ENCODE measurements at regions not wholly inside any gene's neighbourhood (a gene's known extent, or its start where the extent isn't known, plus 50 kb on each side); places are given as distances from the start of the nearest gene placed in this dataset.

DNA sequence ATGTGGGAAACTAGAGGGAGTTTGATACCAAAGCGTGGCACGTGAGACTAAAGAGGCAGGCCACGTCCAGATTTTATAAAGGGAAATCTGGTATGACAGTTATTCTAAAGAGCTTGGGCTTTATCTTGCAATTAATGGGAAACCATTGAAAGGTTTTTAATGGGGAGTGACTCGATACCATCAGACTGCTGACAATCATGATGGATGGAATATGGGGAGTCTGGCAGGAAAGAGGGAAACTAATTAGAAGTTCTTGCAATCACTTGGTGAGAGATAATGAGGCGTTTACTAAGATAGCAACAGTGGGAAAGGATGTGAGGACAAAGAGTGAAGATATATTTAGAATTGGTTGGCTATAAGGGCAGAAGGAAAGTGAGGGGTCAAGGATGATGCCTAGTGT lies 94.0 kb downstream of the MBL2 start:
- ATAC-seq, result no peak
- TF ChIP-seq POLR2A (IDR thresholded peaks at IDR 0.05) (no peak), CTCF (IDR thresholded peaks at IDR 0.05) (no peak)
- no peak for DNase-seq
- intact Hi-C loops (cut with DNase I), result no loop called here
- Histone ChIP-seq H3K36me3 (replicated peaks in 1 of 2; ENCODE audit: insufficient read depth in 1 of 2, low read depth in 2 of 2) (no peaks in the 10 kb centered on the region), H3K27me3 (no peaks in the 10 kb centered on the region), H3K9me3 (no peaks in the 10 kb centered on the region), H3K4me3 (no peak overlapping the region), H3K4me1 (no peaks in the 10 kb centered on the region), H3K27ac (no peak overlapping the region)
- WGBS, 2 donors, result 58% methylated on average over 5 of the region's 5 CpGs

DNA sequence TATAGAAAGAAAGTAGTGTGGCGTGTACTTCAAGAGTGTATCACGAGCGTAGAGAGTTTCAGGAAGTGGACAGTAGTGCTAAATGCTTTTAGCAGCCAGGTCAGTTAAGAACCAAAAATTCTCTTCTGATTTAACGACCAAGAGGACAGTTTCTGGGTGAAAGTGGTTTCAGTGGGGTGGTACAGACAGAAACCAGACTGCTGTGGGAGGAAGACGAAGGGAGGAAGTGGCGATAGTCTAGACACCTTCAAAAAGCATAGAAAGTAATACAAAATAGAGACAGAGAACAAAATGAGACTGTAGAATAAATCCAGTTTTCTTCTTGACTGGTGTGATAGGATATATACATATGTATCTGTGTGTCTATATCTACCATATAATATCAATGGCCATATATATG lies 93.5 kb downstream of the MBL2 start:
- Histone ChIP-seq H3K4me3 (no peak overlapping the region), H3K27ac (no peak overlapping the region), H3K4me1 (no peaks in the 10 kb centered on the region), H3K9me3 (no peaks in the 10 kb centered on the region), H3K36me3 (replicated peaks in 1 of 2; ENCODE audit: insufficient read depth in 1 of 2, low read depth in 2 of 2) (no peaks in the 10 kb centered on the region), H3K27me3 (no peaks in the 10 kb centered on the region)
- intact Hi-C loops (cut with DNase I), result no loop called here
- ATAC-seq (no peak), DNase-seq (no peak)
- 65 to 81% methylated on average over 6 of the region's 6 CpGs for WGBS, 2 donors
- TF ChIP-seq POLR2A (IDR thresholded peaks at IDR 0.05), result no peak
- TF ChIP-seq CTCF (IDR thresholded peaks at IDR 0.05), result no peak

DNA sequence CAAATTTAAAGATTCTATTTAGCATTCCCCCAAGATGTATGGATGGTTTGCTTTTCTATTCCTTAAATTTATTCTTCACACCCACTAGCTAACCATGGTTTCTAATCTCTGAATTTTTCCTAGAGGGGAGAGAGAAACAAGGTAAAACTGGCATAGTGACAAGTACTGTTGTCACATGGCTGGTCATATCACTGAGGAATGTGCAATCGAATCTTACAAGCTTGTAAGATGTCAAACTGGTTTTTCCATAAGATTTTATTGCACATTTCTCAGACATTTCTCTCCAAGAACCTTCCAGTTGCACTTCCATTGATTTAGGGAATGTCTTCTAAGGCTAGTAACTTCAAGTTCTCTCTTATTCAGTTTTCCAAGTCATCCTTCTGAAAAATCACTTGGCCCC lies 89.8 kb downstream of the MBL2 start:
- DNase-seq, result peak in 1 of 4 donors; percentile 3
- Histone ChIP-seq H3K4me3 (no peak overlapping the region), H3K4me1 (no peaks in the 10 kb centered on the region), H3K27ac (no peak overlapping the region), H3K27me3 (no peaks in the 10 kb centered on the region), H3K9me3 (no peaks in the 10 kb centered on the region), H3K36me3 (replicated peaks in 1 of 2; ENCODE audit: insufficient read depth in 1 of 2, low read depth in 2 of 2) (no peaks in the 10 kb centered on the region)
- intact Hi-C loops (cut with DNase I), result no loop called here
- TF ChIP-seq POLR2A (IDR thresholded peaks at IDR 0.05) (no peak), CTCF (IDR thresholded peaks at IDR 0.05) (no peak)
- 0 to 6% methylated on average over 1 of the region's 1 CpG for WGBS, 2 donors
- no peak for ATAC-seq

DNA sequence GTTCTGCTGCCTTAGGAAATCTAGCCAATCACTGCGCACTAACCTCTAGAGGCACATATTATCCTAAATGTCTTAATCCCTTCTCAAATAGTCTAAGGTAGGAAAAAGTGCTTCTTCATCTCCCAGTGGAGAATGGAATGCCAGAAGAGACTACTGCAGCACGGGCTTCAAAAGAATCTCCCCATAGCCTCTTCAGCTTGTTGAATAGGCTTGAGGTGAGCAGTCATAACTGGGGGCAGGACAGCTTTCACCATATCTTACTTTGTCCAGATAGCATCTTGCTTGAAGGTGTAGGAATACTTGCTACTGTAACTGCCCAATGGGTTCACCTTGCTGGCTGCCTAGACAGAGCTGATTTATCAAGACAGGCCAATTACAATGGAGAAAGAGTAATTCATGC lies 88.8 kb downstream of the MBL2 start:
- no peaks in the 10 kb centered on the region for H3K36me3 ChIP-seq (replicated peaks in 1 of 2; ENCODE audit: insufficient read depth in 1 of 2, low read depth in 2 of 2)
- no peak for ATAC-seq
- H3K4me3 ChIP-seq, result no peak overlapping the region
- intact Hi-C loops (cut with DNase I), result no loop called here
- H3K9me3 ChIP-seq, result no peaks in the 10 kb centered on the region
- DNase-seq, result no peak
- no peaks in the 10 kb centered on the region for H3K27me3 ChIP-seq
- 83 to 100% methylated on average over 2 of the region's 2 CpGs for WGBS, 2 donors
- TF ChIP-seq CTCF (IDR thresholded peaks at IDR 0.05) (no peak), POLR2A (IDR thresholded peaks at IDR 0.05) (no peak)
- H3K4me1 ChIP-seq, result no peaks in the 10 kb centered on the region
- H3K27ac ChIP-seq, result no peak overlapping the region

GRCh38 chr10:52688899-52689298 lies 83.7 kb downstream of the MBL2 start:
- WGBS, 2 donors, result 82 to 88% methylated on average over 6 of the region's 6 CpGs
- Histone ChIP-seq H3K27ac (no peak overlapping the region), H3K36me3 (replicated peaks in 1 of 2; ENCODE audit: insufficient read depth in 1 of 2, low read depth in 2 of 2) (no peaks in the 10 kb centered on the region), H3K4me1 (no peaks in the 10 kb centered on the region), H3K4me3 (no peak overlapping the region), H3K27me3 (no peaks in the 10 kb centered on the region), H3K9me3 (no peaks in the 10 kb centered on the region)
- DNase-seq (no peak), ATAC-seq (no peak)
- TF ChIP-seq POLR2A (IDR thresholded peaks at IDR 0.05), result no peak
- no peak for TF ChIP-seq CTCF (IDR thresholded peaks at IDR 0.05)
- intact Hi-C loops (cut with DNase I), result no loop called here
